ENCODE measurements at regions not wholly inside any gene's neighbourhood (a gene's known extent, or its start where the extent isn't known, plus 50 kb on each side); places are given as distances from the start of the nearest gene placed in this dataset.

DNA sequence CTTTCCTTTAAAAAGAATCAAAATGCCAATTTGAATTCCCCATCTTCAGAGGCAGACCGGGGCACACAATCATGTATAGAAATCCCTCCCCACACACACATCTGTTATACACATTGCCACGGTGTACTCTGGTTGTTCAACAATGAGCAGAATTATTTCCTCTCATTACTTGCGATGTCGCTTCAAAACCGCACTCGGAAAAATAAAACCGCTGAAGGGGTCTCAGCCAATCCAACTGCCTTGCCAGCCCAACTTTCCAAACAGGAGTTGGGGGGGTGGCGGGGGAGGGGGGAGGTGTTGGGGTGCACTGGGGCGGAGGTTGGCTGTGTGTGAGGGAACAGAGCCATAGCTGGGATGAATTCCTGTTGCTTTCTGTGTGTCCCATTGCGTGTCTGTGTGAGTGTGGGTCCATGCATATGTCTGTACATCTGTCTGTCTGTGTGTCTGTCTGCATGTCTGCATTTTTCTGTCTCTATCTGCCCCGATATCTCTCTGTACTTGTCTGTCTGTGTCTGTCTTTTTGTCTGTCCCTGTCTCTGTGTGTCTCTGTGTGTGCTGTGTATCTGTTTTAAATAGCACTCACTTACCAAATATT, 163.6 kb upstream of the TBX3 start:
- Histone ChIP-seq H3K27me3 (ENCODE audit: insufficient read depth, low read depth, severe bottlenecking) (no peaks in the 10 kb centered on the region), H3K36me3 (no peaks in the 10 kb centered on the region), H3K27ac (no peak overlapping the region), H3K4me3 (ENCODE audit: low read depth, low read length) (no peak overlapping the region), H3K9me3 (ENCODE audit: severe bottlenecking) (no peaks in the 10 kb centered on the region)
- TF ChIP-seq, protein P1, sequence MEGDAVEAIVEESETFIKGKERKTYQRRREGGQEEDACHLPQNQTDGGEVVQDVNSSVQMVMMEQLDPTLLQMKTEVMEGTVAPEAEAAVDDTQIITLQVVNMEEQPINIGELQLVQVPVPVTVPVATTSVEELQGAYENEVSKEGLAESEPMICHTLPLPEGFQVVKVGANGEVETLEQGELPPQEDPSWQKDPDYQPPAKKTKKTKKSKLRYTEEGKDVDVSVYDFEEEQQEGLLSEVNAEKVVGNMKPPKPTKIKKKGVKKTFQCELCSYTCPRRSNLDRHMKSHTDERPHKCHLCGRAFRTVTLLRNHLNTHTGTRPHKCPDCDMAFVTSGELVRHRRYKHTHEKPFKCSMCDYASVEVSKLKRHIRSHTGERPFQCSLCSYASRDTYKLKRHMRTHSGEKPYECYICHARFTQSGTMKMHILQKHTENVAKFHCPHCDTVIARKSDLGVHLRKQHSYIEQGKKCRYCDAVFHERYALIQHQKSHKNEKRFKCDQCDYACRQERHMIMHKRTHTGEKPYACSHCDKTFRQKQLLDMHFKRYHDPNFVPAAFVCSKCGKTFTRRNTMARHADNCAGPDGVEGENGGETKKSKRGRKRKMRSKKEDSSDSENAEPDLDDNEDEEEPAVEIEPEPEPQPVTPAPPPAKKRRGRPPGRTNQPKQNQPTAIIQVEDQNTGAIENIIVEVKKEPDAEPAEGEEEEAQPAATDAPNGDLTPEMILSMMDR (IDR thresholded peaks at IDR 0.05; ENCODE audit: low read depth, low read length), result no peak
- DNase-seq, result no peak

DNA sequence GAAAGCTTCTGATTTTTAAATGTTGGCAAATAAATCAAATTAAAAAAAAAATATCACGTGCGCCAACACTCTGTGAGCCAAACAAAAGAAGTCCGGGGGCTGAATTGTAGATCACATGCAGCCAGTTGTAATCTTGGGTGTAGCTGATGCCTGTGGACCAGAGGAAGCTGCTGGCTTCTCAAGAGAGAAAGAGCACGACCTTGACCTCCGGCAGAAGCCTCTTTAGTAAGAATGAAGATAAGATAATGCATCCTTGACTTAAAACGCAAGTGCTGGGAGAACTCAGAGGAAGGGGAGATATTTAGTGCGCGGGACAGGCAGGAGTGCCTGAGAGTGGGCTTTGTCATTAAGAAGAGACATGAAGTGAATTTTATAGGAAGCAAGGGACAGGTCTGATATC, 162.8 kb upstream of the TBX3 start:
- TF ChIP-seq, protein P1 (IDR thresholded peaks at IDR 0.05; ENCODE audit: low read depth, low read length), result no peak
- H3K27ac ChIP-seq, result no peak overlapping the region

DNA sequence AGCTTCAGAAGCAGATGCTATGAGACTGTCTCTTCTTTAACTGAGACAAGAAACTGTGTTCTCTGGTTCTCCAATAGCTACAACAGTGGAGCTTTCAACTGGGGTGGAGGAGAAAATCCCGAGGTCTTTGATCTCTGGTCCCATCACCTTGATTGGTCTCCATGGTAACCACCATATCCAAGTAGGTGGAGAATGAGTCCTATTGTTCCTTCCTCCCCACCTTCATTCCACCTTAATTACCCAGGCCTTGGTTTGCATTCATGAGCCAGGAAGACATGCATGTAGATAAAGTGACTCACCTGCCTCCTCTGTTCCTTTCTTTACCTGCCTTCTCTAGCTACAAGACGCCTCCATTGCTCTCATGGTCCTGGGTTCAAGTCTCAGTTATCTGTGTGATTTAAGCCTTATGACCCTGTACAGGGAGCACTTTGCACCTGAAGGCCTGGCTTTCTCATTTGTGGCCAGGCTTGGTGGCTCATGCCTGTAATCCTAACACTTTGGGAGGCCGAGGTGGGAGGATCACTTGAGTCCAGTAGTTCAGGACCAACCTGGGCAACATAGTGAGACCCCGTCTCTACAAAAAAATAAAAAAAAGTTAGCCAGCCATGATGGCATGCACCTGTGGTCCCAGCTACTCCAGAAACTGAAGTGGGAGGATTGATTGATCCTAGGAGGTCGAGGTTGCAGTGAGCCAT, 157.7 kb upstream of the TBX3 start:
- Histone ChIP-seq H3K9me3 (ENCODE audit: severe bottlenecking) (no peaks in the 10 kb centered on the region), H3K36me3 (no peaks in the 10 kb centered on the region), H3K27me3 (ENCODE audit: insufficient read depth, low read depth, severe bottlenecking) (no peaks in the 10 kb centered on the region), H3K27ac (no peak overlapping the region), H3K4me3 (ENCODE audit: low read depth, low read length) (no peak overlapping the region)
- TF ChIP-seq, protein P1 (IDR thresholded peaks at IDR 0.05; ENCODE audit: low read depth, low read length), result no peak
- no peak for DNase-seq

More for the DNA sequence above, 162.8 kb upstream of the TBX3 start:
- Histone ChIP-seq H3K4me3 (ENCODE audit: low read depth, low read length) (no peak overlapping the region), H3K9me3 (ENCODE audit: severe bottlenecking) (no peaks in the 10 kb centered on the region), H3K36me3 (no peaks in the 10 kb centered on the region), H3K27me3 (ENCODE audit: insufficient read depth, low read depth, severe bottlenecking) (no peaks in the 10 kb centered on the region)
- no peak for DNase-seq

GRCh38 chr12:114838480-114838879, 154.5 kb upstream of the TBX3 start:
- no peak for DNase-seq
- no peak overlapping the region for H3K4me3 ChIP-seq (ENCODE audit: low read depth, low read length)
- no peaks in the 10 kb centered on the region for H3K27me3 ChIP-seq (ENCODE audit: insufficient read depth, low read depth, severe bottlenecking)
- no peaks in the 10 kb centered on the region for H3K9me3 ChIP-seq (ENCODE audit: severe bottlenecking)
- no peak overlapping the region for H3K27ac ChIP-seq
- TF ChIP-seq, protein P1 (IDR thresholded peaks at IDR 0.05; ENCODE audit: low read depth, low read length), result no peak
- H3K36me3 ChIP-seq, result no peaks in the 10 kb centered on the region

DNA sequence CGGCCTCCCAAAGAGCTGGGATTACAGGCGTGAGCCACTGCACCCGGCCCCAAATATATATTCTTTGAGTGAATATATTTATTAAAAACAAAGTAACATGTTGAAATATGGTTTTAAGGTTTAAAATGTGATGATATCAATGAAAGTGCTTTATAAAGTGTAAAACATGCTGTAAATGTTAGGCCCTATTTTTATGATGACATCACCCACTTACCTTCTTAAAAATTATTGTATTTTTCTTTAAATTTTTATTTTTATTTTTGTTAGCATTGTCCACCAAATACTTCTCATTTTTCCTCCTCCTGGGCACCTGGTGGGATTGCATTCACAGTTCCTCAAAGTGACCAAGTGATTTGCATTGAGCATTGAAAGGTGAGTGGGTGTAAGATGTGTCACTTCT, 152.6 kb upstream of the TBX3 start:
- H3K4me3 ChIP-seq (ENCODE audit: low read depth, low read length), result no peak overlapping the region
- TF ChIP-seq, protein P1 (IDR thresholded peaks at IDR 0.05; ENCODE audit: low read depth, low read length), result no peak
- no peaks in the 10 kb centered on the region for H3K36me3 ChIP-seq
- H3K27ac ChIP-seq, result no peak overlapping the region
- no peak for DNase-seq
- no peaks in the 10 kb centered on the region for H3K27me3 ChIP-seq (ENCODE audit: insufficient read depth, low read depth, severe bottlenecking)
- no peaks in the 10 kb centered on the region for H3K9me3 ChIP-seq (ENCODE audit: severe bottlenecking)

All from WERI-Rb-1 (cell line).